HL-60 (cell line): ENCODE measurements at regions not wholly inside any gene's neighbourhood (a gene's known extent, or its start where the extent isn't known, plus 50 kb on each side); places are given as distances from the start of the nearest gene placed in this dataset.

Experiments used
- DNase-seq, 2 experiments: peaks; one replicate each; pipeline ENCODE4 v3.0.0-alpha.2; 2010 to 2020; ENCODE audit warnings: low read depth in 1 of 2, low spot score in 1 of 2
- H3K27ac ChIP-seq: fragments of 250-450 bp; sonication (Bioruptor Pico); replicated peaks from 2 replicates; pipeline ENCODE4 v1.5.1; 2020; ENCODE audit warnings: mild to moderate bottlenecking, moderate library complexity
- H3K27me3 ChIP-seq: fragments of 250-450 bp; sonication (Bioruptor Pico); 2 replicates; pipeline ENCODE4 v1.5.1; 2021; ENCODE audit warnings: mild to moderate bottlenecking, moderate library complexity; ENCODE audit not compliant: insufficient read depth, poor library complexity, severe bottlenecking
- H3K4me3 ChIP-seq: replicated peaks from 2 replicates; pipeline ENCODE4 v1.5.1; 2011; ENCODE audit warnings: mild to moderate bottlenecking, control low read depth, low read length; ENCODE audit not compliant: insufficient read depth
- CTCF ChIP-seq: IDR thresholded peaks from one replicate; pipeline ENCODE4 v1.5.1; 2011; ENCODE audit warnings: low read length, control low read depth, inconsistent platforms; ENCODE audit not compliant: insufficient read depth
- GABPA ChIP-seq: IDR thresholded peaks from 2 replicates; pipeline ENCODE4 v1.6.1; 2012; ENCODE audit warnings: low read depth
- POLR2AphosphoS5 ChIP-seq: IDR thresholded peaks from 2 replicates; pipeline ENCODE4 v1.6.1; 2012; ENCODE audit warnings: low read depth
- REST ChIP-seq: IDR thresholded peaks from 2 replicates; pipeline ENCODE4 v1.6.1; 2012; ENCODE audit warnings: low read depth; ENCODE audit not compliant: insufficient replicate concordance
- SPI1 ChIP-seq: IDR thresholded peaks from 2 replicates; pipeline ENCODE4 v1.6.1; 2012; ENCODE audit warnings: low read depth, mild to moderate bottlenecking, borderline replicate concordance

DNA sequence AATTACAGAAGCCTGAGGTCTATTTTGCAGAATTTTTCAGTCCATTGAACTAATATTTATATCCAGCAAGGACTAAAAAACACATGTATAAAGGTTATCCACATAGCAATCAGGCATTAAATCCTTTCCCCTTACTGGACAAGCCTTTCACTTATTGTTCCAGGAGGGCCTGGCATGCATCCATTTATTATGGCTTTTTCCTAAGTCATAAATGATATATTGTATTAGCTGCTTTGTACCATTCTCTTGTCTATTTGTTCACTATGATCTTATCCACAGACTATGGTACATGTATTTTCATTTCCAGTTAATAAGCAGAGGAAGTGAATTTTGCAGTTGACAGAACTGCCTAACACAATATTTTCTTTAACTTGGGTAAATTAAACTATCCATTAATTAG is 105.4 kb upstream of the ANK2 start:
- H3K27me3 ChIP-seq = peaks cover 2% of the 10 kb centered on the region
- no peak overlapping the region for H3K27ac ChIP-seq
- TF ChIP-seq POLR2AphosphoS5 (no peak), SPI1 (no peak), GABPA (no peak), CTCF (no peak), REST (no peak)
- H3K4me3 ChIP-seq = no peak overlapping the region
- DNase-seq = no peak

DNA sequence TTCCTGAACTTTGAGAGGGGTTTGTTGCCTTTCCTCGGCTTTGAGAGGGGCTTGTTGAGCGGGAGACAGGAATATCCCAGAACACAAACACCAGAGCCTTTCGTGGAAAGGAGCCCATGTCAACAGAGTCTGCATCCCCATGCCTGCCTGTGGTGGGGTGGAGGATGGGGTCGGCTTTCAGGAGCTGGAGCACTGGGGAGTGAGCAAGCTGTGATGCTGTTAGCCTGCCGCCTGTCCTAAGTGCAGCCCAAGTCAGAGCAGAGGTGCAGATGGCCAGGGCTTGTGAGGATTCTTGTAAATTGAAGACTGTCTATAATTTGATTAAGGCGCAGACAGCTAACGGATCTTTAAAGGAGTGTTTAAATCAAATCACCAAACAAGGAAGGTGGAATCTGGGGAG is 103.3 kb upstream of the ANK2 start:
- peaks cover 2% of the 10 kb centered on the region for H3K27me3 ChIP-seq
- H3K4me3 ChIP-seq = no peak overlapping the region
- no peak for TF ChIP-seq GABPA
- no peak for TF ChIP-seq CTCF
- TF ChIP-seq REST = no peak
- TF ChIP-seq POLR2AphosphoS5 = no peak
- TF ChIP-seq SPI1 = no peak
- no peak overlapping the region for H3K27ac ChIP-seq
- DNase-seq = no peak

DNA sequence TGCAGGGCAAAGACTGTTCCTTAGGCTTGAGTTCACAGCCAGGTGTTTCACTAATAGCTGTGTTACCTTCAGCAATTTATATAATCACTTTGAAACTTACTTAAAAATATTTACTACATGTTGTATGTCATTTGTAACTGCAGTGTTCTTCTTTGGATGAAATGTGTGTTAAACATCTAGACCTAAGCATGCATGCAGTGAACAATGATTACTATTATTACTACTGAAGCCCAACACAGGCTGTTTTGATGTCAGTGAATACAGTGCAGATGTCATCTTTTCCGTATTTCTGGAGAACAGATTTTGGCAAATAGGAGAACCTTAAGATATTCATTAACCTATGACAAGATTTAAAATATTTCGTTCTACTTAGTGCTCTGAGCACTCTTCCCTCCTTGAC is 101.8 kb upstream of the ANK2 start:
- H3K4me3 ChIP-seq = no peak overlapping the region
- DNase-seq = no peak
- H3K27ac ChIP-seq = no peak overlapping the region
- TF ChIP-seq SPI1 = no peak
- no peak for TF ChIP-seq GABPA
- TF ChIP-seq REST = no peak
- no peak for TF ChIP-seq CTCF
- TF ChIP-seq POLR2AphosphoS5 = no peak
- H3K27me3 ChIP-seq = peaks cover 2% of the 10 kb centered on the region
